ENCODE measurements at regions not wholly inside any gene's neighbourhood (a gene's known extent, or its start where the extent isn't known, plus 50 kb on each side); places are given as distances from the start of the nearest gene placed in this dataset.

DNA sequence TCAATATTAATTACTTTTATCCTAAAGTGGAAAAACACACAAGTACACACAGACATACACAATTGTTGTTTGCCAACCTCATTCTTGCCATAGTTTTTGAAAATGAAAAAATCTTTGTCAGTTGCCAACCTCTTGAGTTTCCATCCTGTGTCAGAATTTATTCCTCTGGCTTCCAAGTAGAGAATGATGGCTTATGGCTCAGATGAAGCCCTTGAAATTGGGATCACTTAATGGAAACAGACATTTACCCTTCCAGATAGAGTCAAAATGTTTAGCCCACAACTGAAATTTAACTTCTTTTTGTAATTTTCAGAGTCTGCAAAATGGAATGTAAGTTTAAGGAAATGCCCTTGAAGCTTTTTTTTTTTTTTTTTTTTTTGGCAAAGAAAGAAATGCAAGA lies 321.6 kb upstream of the TNP1 start:
- CTCF ChIA-PET: interaction anchor here (0.6 kb wide), 1 partner anchor 103 kb away, joined by 3 read pairs; no protein-coding TSS in a partner anchor
- Histone ChIP-seq H3K4me3 (no peak overlapping the region), H3K9me3 (ENCODE audit: insufficient read depth, low read depth) (no peaks in the 10 kb centered on the region; the same call in 1 of the 2 replicates), H3K36me3 (ENCODE audit: low read depth) (no peaks in the 10 kb centered on the region), H3K4me1 (replicated peaks; ENCODE audit: insufficient read depth) (no peaks in the 10 kb centered on the region), H3F3A (ENCODE audit: insufficient read depth, low read depth) (no peaks in the 10 kb centered on the region), H3K27ac (no peak overlapping the region), H3K79me2 (ENCODE audit: low read depth) (no peaks in the 10 kb centered on the region), H3K9me2 (ENCODE audit: insufficient read depth) (no peaks in the 10 kb centered on the region), H3K27me3 (ENCODE audit: insufficient read depth, low read depth) (no peaks in the 10 kb centered on the region), H3K4me2 (no peak overlapping the region), H2AFZ (no peak overlapping the region), H4K20me1 (ENCODE audit: insufficient read depth) (no peaks in the 10 kb centered on the region)
- POLR2A ChIA-PET (ENCODE audit: unreplicated experiment): no interaction called here
- DNase-seq: no peak
- intact Hi-C loops (cut with micrococcal nuclease; ENCODE audit: unreplicated experiment): no loop called here
- no TSS peak for BruUV-seq (replicated peaks)
- TF ChIP-seq, protein P1, sequence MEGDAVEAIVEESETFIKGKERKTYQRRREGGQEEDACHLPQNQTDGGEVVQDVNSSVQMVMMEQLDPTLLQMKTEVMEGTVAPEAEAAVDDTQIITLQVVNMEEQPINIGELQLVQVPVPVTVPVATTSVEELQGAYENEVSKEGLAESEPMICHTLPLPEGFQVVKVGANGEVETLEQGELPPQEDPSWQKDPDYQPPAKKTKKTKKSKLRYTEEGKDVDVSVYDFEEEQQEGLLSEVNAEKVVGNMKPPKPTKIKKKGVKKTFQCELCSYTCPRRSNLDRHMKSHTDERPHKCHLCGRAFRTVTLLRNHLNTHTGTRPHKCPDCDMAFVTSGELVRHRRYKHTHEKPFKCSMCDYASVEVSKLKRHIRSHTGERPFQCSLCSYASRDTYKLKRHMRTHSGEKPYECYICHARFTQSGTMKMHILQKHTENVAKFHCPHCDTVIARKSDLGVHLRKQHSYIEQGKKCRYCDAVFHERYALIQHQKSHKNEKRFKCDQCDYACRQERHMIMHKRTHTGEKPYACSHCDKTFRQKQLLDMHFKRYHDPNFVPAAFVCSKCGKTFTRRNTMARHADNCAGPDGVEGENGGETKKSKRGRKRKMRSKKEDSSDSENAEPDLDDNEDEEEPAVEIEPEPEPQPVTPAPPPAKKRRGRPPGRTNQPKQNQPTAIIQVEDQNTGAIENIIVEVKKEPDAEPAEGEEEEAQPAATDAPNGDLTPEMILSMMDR (conservative IDR thresholded peaks at IDR 0.05): no peak
- no peak for TF ChIP-seq EZH2 (IDR thresholded peaks at IDR 0.05; ENCODE audit: low read depth)

DNA sequence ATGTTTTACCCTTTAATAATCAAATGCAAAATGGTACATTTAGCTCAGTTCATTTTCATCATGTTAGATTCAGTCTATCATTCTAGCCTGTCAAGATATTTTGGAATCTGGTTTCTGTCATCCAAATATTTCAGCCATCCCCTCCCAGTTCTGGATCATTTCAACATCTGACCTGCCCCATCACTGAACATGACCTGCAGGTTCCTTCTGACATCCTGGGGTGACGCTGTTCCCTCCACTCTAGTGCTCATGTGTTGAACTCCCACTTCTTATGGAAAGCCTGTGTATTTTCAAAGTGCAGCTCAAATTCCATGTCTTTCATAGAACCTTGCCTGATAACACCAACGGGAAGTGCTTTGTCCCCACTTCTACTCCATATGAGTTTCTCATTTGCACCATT lies 320.0 kb upstream of the TNP1 start:
- no peak overlapping the region for H2AFZ ChIP-seq
- H3K36me3 ChIP-seq (ENCODE audit: low read depth): no peaks in the 10 kb centered on the region
- intact Hi-C loops (cut with micrococcal nuclease; ENCODE audit: unreplicated experiment): no loop called here
- H3K4me1 ChIP-seq (replicated peaks; ENCODE audit: insufficient read depth): no peaks in the 10 kb centered on the region
- ChIA-PET POLR2A (ENCODE audit: unreplicated experiment) (interaction anchor here (0.7 kb wide), 1 partner anchor 14 kb away, joined by 5 read pairs; no protein-coding TSS in a partner anchor), CTCF (no interaction called here)
- DNase-seq: no peak
- no TSS peak for BruUV-seq (replicated peaks)
- TF ChIP-seq EZH2 (IDR thresholded peaks at IDR 0.05; ENCODE audit: low read depth): no peak
- TF ChIP-seq, protein P1 (conservative IDR thresholded peaks at IDR 0.05): no peak
- no peaks in the 10 kb centered on the region for H4K20me1 ChIP-seq (ENCODE audit: insufficient read depth)
- peaks cover 10% of the 10 kb centered on the region for H3K9me3 ChIP-seq (ENCODE audit: insufficient read depth, low read depth)
- no peaks in the 10 kb centered on the region for H3F3A ChIP-seq (ENCODE audit: insufficient read depth, low read depth)
- H3K27me3 ChIP-seq (ENCODE audit: insufficient read depth, low read depth): no peaks in the 10 kb centered on the region
- H3K4me2 ChIP-seq: no peak overlapping the region
- H3K4me3 ChIP-seq: no peak overlapping the region
- no peaks in the 10 kb centered on the region for H3K9me2 ChIP-seq (ENCODE audit: insufficient read depth)
- no peak overlapping the region for H3K27ac ChIP-seq
- H3K79me2 ChIP-seq (ENCODE audit: low read depth): no peaks in the 10 kb centered on the region

DNA sequence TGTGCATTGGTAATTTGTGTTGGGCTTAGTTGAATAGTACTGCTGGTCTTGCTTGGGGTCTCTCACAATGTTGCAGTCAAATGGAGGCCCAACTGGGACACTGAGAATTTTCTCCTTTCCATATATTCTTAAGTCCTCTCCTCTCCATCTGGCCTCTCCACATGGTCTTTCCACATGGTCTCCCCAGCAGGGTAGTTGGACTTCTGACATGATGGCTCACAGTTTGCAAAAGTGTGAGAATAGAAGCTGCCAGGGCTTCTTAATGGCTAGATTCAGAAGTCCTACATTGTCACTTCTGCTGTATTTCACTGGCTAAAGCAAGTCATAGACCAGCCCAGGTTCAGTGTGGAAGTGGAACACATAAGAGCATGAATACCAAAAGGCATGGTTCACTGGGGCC lies 318.5 kb upstream of the TNP1 start:
- Histone ChIP-seq H3K36me3 (ENCODE audit: low read depth) (no peaks in the 10 kb centered on the region), H3K4me2 (no peak overlapping the region), H3K27ac (no peak overlapping the region), H3K9me2 (ENCODE audit: insufficient read depth) (no peaks in the 10 kb centered on the region), H3K4me3 (no peak overlapping the region), H2AFZ (no peak overlapping the region), H3K27me3 (ENCODE audit: insufficient read depth, low read depth) (no peaks in the 10 kb centered on the region), H4K20me1 (ENCODE audit: insufficient read depth) (no peaks in the 10 kb centered on the region), H3F3A (ENCODE audit: insufficient read depth, low read depth) (no peaks in the 10 kb centered on the region), H3K4me1 (replicated peaks; ENCODE audit: insufficient read depth) (no peaks in the 10 kb centered on the region), H3K79me2 (ENCODE audit: low read depth) (no peaks in the 10 kb centered on the region), H3K9me3 (ENCODE audit: insufficient read depth, low read depth) (peaks cover 10% of the 10 kb centered on the region)
- POLR2A ChIA-PET (ENCODE audit: unreplicated experiment): no interaction called here
- TF ChIP-seq, protein P1 (conservative IDR thresholded peaks at IDR 0.05): no peak
- no peak for TF ChIP-seq EZH2 (IDR thresholded peaks at IDR 0.05; ENCODE audit: low read depth)
- CTCF ChIA-PET: interaction anchor here (0.5 kb wide), 1 partner anchor 271 kb away, joined by 3 read pairs; no protein-coding TSS in a partner anchor
- DNase-seq: no peak
- BruUV-seq (replicated peaks): no TSS peak
- intact Hi-C loops (cut with micrococcal nuclease; ENCODE audit: unreplicated experiment): no loop called here

Data from PC-9 (cell line).